ENCODE measurements at regions not wholly inside any gene's neighbourhood (a gene's known extent, or its start where the extent isn't known, plus 50 kb on each side); places are given as distances from the start of the nearest gene placed in this dataset.
"Not testable (repeated sequence)": the region's sequence is repeated elsewhere in the genome, so short reads cannot be mapped to it uniquely, and the experiment has no call there.

DNA sequence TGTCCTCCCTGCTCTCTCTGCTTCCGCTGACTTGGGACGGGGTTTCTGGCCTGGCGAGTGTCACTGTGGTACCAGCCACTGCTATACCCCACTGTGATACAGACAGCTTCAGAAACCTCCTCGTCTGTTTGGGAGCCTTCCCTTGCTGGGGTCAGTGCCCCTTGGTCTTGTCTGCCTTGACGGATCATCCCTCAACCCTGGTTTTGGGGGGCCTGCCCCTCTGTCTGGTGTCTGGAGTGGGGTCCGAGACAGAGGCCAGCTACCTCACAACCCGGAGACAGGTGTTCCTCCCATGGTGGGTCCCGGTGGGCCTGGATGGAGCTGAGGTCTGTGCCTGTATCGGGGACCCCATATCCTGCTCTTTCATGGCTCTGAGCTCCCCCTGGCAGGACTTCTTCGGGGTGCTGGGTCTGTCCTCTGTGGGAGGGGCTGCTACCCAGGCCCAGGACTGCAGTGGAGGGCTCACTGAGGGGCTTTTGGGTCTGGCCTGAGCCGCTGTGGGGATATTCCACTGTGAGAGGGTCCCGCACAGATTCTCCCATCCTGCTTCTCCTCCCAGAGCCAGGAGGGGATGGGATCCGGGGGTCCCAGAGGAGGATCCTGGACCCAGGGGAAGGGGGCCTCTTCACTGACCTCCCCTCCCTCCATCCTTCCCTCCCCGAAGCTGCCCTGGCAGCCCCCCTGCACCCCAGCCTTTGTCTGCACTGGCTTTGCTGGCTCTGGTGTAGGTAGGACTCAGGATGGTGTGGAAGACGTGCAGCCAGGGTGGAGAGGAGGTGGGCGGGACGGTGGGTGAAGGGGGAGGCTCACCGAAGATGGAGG, 365.5 kb downstream of the TMEM121 start:
- TF ChIP-seq, protein P1, sequence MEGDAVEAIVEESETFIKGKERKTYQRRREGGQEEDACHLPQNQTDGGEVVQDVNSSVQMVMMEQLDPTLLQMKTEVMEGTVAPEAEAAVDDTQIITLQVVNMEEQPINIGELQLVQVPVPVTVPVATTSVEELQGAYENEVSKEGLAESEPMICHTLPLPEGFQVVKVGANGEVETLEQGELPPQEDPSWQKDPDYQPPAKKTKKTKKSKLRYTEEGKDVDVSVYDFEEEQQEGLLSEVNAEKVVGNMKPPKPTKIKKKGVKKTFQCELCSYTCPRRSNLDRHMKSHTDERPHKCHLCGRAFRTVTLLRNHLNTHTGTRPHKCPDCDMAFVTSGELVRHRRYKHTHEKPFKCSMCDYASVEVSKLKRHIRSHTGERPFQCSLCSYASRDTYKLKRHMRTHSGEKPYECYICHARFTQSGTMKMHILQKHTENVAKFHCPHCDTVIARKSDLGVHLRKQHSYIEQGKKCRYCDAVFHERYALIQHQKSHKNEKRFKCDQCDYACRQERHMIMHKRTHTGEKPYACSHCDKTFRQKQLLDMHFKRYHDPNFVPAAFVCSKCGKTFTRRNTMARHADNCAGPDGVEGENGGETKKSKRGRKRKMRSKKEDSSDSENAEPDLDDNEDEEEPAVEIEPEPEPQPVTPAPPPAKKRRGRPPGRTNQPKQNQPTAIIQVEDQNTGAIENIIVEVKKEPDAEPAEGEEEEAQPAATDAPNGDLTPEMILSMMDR (IDR thresholded peaks at IDR 0.05), result no peak
- TF ChIP-seq ZFX (IDR thresholded peaks at IDR 0.05; ENCODE audit: borderline replicate concordance), result no peak
- no peak overlapping the region for H3K27ac ChIP-seq

DNA sequence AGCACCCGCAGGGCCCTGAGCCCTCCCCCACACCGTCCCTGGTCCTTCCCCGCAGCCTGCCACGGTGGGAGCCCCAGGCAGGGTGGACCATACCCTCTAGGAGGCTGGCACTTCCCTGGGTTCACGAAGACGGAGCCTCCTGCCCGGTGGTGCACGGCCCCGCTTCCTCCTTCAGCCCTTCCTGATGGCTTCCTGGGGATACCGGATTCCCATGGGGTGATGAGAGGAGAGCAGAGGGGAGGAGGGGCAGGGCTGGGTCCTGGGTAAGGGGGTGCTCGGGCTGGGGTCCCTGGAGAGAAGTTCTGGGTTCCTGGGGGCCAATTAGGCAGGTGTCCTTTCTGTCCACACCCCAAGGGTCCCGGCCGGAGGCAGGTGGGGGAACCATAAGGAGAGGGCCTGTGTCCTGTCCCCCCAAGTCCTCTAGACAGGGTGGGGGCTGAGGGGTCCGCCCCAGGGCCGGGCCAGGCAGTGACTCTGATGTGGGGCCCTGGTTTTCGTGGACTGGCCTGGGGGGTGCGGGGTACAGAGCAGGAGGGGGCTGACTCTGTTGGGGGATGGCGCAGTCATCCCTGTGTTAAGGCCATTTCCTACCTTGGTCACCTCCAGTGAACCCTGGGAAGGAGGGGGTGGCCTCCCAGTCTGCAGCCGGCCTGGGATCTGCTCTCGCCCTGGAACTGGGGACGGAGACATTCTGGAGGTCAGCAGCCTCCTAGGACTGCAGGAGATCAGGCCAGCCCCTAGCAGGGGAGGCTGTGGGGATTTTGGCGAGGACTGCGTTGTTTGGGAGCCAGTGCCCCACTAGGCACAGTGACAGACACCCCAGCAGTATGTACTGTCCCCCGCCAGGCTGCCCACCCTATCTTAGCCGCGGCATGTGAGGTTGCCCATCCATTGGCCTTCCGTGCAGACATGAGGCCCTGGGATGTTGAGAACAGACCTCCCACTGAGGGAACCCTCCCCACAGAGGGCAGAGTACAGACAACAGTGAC, 366.4 kb downstream of the TMEM121 start:
- not testable (repeated sequence) for H3K27ac ChIP-seq

DNA sequence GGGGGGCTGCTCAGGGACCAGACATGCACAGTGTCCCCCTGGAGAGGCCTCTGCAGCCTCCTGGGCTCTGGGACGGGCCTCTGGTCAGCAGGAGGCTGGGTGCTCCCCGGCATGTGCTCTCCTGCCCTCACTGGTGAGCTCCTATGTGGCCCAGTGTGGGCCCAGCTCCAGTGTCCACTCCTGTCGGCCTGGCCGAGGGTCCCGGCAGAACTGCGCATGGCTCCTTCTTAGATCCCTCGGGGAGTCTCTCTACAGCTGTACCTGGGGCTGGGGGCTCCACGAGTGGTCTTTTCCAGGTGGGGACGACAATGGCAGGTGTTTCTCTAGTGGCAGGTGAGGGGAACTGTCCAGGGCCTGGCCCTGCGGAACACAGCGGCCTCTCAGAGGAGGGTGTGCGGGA, 367.3 kb downstream of the TMEM121 start:
- not testable (repeated sequence) for H3K27ac ChIP-seq

DNA sequence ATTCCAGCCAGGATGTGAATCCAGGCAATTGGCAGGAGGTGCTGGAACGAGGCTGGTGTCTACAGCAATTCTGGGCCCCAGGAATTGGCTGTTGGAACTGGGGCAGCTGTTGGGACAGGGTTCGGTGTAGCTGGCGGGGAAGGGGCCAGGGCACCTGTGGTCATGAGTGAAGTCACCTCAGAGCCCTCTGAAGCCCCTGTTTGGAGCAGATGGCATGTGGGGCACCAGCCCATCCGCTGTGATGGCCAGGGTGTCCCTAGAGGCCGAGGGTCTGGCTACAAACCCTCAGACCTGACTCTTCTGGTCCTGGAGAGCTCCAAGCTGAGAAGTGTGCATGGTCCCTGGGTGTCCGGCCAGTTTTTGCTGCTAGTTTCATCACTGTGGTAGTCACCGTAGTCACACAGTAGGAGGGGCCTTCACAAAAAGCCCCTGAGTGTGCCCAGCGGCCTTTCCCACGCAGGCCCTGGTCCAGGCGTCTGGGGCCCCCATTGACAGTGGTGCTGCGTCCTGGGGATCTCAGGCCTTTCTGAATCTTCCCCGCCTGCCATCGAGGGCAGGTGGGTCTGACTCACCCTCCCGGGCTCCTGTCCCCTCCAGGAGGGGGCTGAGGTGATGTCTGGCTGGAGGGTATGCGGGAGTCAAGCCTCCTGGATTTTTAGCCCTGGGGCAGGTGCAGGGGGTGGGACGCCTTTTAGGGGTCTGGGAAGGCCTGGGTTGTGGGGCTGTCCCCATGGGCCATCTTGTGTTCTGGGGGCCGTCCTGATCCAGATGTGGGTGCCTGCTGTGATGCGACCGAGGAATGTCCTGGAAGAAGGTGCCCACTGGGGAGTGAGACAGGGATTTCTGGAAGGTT, 368.0 kb downstream of the TMEM121 start:
- H3K27ac ChIP-seq, result no peak overlapping the region
- no peak for TF ChIP-seq ZFX (IDR thresholded peaks at IDR 0.05; ENCODE audit: borderline replicate concordance)
- TF ChIP-seq, protein P1 (IDR thresholded peaks at IDR 0.05), result no peak

DNA sequence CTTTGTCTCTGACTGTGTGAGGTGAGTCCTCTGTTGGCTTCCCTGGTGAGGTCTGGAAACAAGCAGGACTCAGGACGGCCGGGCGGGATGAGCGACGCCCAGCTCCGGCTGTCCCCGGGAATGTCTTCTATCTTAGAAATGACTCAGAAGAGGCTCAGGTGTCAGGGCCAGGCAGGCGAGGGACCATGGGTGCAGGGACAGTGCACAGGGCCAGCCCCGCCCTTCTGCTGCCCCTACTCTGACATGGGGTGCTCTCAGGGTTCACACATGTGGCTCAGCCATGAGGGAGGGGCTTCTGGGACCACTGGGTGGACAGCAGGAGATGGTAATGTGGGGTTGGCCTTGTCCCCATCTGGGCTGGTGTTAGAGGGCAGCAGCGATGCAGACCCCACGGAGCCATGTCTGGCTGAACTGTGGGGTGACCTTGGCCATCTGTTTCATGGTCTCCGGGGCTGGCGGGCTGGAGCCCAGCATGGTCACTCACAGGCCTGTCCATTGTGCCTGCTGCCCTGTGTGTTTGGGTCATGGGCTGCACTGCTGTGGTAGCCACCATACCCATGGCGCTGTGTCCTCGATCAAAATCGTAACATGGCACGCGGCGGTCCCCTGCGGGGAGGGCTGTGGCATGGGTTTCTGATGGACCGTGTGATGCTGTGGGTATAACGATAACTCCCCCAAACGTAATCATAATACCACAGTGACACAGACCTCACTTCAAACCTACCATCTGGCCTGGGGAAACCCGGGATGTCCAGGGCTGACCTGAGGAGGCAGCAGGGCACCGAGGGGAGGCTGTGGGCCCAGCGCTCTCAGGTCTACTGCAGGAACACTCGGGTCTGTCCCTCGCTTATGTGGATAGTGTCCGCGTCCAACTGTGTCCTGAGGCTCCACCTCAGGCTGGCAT, 368.8 kb downstream of the TMEM121 start:
- TF ChIP-seq ZFX (IDR thresholded peaks at IDR 0.05; ENCODE audit: borderline replicate concordance), result no peak
- TF ChIP-seq, protein P1 (IDR thresholded peaks at IDR 0.05), result no peak
- no peak overlapping the region for H3K27ac ChIP-seq

DNA sequence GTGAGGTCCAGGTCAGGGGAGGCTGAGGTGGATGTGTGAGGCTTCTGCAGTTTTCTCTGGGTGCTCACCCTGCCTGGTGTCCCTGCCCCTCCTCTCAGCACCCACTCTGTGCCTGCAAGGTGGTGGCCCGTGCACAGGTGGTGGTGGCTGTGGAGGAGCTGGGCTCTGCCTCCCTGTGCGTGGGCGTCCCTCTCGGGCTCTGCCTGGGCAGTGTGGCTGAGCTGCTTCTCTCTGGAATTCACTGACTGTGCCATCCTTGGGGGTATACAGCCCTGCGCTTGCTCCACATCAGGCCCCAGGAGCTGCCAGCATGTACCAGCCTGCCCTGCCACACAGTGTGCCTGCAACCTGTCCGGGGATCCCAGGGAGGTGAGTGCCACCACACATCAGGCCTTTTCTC, 369.8 kb downstream of the TMEM121 start:
- not testable (repeated sequence) for H3K27ac ChIP-seq

DNA sequence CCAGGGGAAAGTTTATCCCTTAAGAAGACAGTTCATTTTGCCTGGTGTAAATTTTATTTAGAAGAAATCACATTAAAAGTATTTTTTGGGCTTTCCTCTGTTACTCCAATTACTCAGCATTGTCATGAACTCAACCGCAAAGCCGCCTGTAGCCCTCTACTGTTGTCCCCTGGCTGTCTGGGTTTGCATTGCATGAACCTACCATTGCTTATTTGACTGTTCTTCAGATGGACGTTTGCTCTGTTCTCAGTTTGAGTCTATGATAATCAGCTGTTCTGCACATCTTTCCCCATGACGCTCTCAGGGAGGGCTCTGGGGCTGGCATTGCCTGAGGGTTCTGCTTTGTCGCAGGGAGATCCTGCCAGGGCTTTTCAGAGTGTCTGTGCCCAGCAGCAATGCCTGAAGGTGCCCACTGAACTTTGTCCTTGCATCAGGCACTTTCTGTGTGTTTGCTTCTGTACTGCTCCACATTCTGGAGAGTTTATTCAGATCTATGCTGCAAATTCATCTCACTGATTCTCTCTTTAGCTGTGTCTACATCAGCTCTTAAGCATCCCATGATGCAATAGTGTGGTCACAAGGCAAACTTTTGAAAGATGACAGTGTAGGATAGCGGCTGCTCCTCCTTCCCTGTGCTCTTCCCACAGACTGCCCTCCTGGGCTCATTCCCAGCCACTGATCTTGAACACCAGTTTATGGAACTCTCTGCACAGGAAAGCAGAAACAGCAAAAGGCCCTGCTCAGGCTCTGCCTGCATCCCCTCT, 370.8 kb downstream of the TMEM121 start:
- not testable (repeated sequence) for H3K27ac ChIP-seq

DNA sequence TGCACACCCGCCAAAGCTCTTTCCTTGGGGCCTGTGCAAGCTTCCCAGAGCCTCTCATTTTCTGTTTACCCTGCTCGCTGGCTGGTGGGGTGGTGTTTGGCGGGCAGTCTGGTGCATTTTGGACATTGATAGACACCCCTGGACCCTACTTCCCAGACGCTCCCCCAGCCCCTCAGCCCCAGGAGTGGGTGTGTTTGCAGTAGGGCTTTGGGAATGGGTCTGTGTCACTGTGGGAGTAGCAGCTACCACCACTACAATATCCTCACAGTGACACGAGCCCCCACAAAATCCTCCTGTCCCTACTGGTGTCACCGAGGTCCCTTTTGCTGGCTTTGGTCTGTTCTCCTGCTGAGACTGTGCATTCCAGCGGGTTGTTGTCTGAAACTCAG, 371.3 kb downstream of the TMEM121 start:
- no peak overlapping the region for H3K27ac ChIP-seq
- TF ChIP-seq ZFX (IDR thresholded peaks at IDR 0.05; ENCODE audit: borderline replicate concordance), result no peak
- TF ChIP-seq, protein P1 (IDR thresholded peaks at IDR 0.05), result no peak

All from 22Rv1 (cell line).